Neural cell (in vitro differentiated cells): ENCODE measurements at regions not wholly inside any gene's neighbourhood (a gene's known extent, or its start where the extent isn't known, plus 50 kb on each side); places are given as distances from the start of the nearest gene placed in this dataset.

ENCODE experiments used
- H2AFZ ChIP-seq: fragments of 200-600, 300-800 bp; sonication (generic), shearing (Covaris generic); 2 replicates; pipeline ENCODE4 v1.6.0; 2014; ENCODE audit warnings: low read depth, mild to moderate bottlenecking, antibody characterized with exemption, low read length, moderate library complexity
- H3F3A ChIP-seq: fragments of 200-600 bp; shearing (Covaris generic); 2 replicates; pipeline ENCODE4 v1.6.1; 2016; ENCODE audit warnings: mild to moderate bottlenecking, moderate library complexity, mixed read lengths, antibody characterized with exemption, low read length; ENCODE audit not compliant: insufficient read depth, poor library complexity, severe bottlenecking
- H3K27ac ChIP-seq: fragments of 200-600, 300-800 bp; sonication (generic), shearing (Covaris generic); 2 replicates; pipeline ENCODE4 v1.5.1; 2014; ENCODE audit warnings: mild to moderate bottlenecking, low read length, moderate library complexity
- H3K27me3 ChIP-seq: fragments of 300-800, 200-600 bp; sonication (generic), shearing (Covaris generic); 2 replicates; pipeline ENCODE4 v1.6.0; 2014; ENCODE audit warnings: mild to moderate bottlenecking, low read depth, low read length, moderate library complexity; ENCODE audit not compliant: insufficient read depth
- H3K36me3 ChIP-seq: fragments of 300-800, 200-600 bp; sonication (generic), shearing (Covaris generic); 2 replicates; pipeline ENCODE4 v1.5.1; 2014; ENCODE audit warnings: mild to moderate bottlenecking, antibody characterized with exemption, low read length, moderate library complexity; ENCODE audit not compliant: insufficient read depth
- H3K4me2 ChIP-seq: fragments of 300-800, 200-600 bp; sonication (generic), shearing (Covaris generic); 2 replicates; pipeline ENCODE4 v1.6.0; 2014; ENCODE audit warnings: mild to moderate bottlenecking, low read length
- H3K4me3 ChIP-seq: fragments of 300-800, 200-600 bp; sonication (generic), shearing (Covaris generic); 2 replicates; pipeline ENCODE4 v1.5.1; 2014; ENCODE audit warnings: mild to moderate bottlenecking, low read length, moderate library complexity
- H3K79me2 ChIP-seq: fragments of 200-600 bp; shearing (Covaris generic); replicated peaks from 2 replicates; pipeline ENCODE4 v1.6.0; 2014; ENCODE audit warnings: mild to moderate bottlenecking, low read length, moderate library complexity; ENCODE audit not compliant: insufficient read depth
- H3K9ac ChIP-seq: fragments of 300-800, 200-600 bp; sonication (generic), shearing (Covaris generic); 2 replicates; pipeline ENCODE4 v1.6.1; 2016; ENCODE audit warnings: mild to moderate bottlenecking, low read length, mixed read lengths
- H3K9me2 ChIP-seq: fragments of 200-600 bp; shearing (Covaris generic); 2 replicates; pipeline ENCODE4 v1.6.1; 2016; ENCODE audit warnings: mild to moderate bottlenecking, low read length, mixed read lengths; ENCODE audit not compliant: insufficient read depth
- H3K9me3 ChIP-seq: fragments of 200-600, 300-800 bp; sonication (generic), shearing (Covaris generic); 2 replicates; pipeline ENCODE4 v1.6.1; 2016; ENCODE audit warnings: mild to moderate bottlenecking, mixed run types, low read length, moderate library complexity, mixed read lengths
- H4K20me1 ChIP-seq: fragments of 200-600 bp; shearing (Covaris generic); 2 replicates; pipeline ENCODE4 v1.6.1; 2016; ENCODE audit warnings: mild to moderate bottlenecking, mixed run types; ENCODE audit not compliant: insufficient read depth
- EP300 ChIP-seq: fragments of 450-650 bp; conservative IDR thresholded peaks from 2 replicates; pipeline ENCODE4 v1.6.1; 2014; ENCODE audit warnings: antibody characterized with exemption, mild to moderate bottlenecking, moderate library complexity; ENCODE audit not compliant: poor library complexity, severe bottlenecking
- EZH2 ChIP-seq: fragments of 200-600, 300-800 bp; shearing (Covaris generic), sonication (generic); IDR thresholded peaks from 2 replicates; pipeline ENCODE4 v1.6.1; 2014; ENCODE audit warnings: antibody characterized with exemption, low read length, borderline replicate concordance, mild to moderate bottlenecking; ENCODE audit not compliant: insufficient read depth, poor library complexity, severe bottlenecking
- MXI1 ChIP-seq: fragments of 450-650 bp; conservative IDR thresholded peaks from 2 replicates; pipeline ENCODE4 v1.6.1; 2014; ENCODE audit warnings: antibody characterized with exemption, mild to moderate bottlenecking; ENCODE audit not compliant: poor library complexity, severe bottlenecking
- POLR2AphosphoS5 ChIP-seq: IDR thresholded peaks from 2 replicates; pipeline ENCODE4 v1.6.1; 2012
- RAD21 ChIP-seq: fragments of 450-650 bp; conservative IDR thresholded peaks from 2 replicates; pipeline ENCODE4 v1.6.1; 2014; ENCODE audit warnings: antibody characterized with exemption, mild to moderate bottlenecking, moderate library complexity
- SMC3 ChIP-seq: fragments of 450-650 bp; conservative IDR thresholded peaks from 2 replicates; pipeline ENCODE4 v1.6.1; 2014; ENCODE audit warnings: antibody characterized with exemption, mild to moderate bottlenecking, moderate library complexity; ENCODE audit not compliant: poor library complexity
- TAF1 ChIP-seq: IDR thresholded peaks from 2 replicates; pipeline ENCODE4 v1.6.1; 2012; ENCODE audit warnings: low read depth
- TF ChIP-seq, protein P1 (sequence below): IDR thresholded peaks from 2 replicates; pipeline ENCODE4 v1.6.1; 2012; ENCODE audit warnings: borderline replicate concordance
- TF ChIP-seq, protein P2 (sequence below): fragments of 450-650 bp; IDR thresholded peaks from 2 replicates; pipeline ENCODE4 v1.5.1; 2014; ENCODE audit warnings: antibody characterized with exemption, mild to moderate bottlenecking, moderate library complexity; ENCODE audit not compliant: poor library complexity, severe bottlenecking

DNA sequence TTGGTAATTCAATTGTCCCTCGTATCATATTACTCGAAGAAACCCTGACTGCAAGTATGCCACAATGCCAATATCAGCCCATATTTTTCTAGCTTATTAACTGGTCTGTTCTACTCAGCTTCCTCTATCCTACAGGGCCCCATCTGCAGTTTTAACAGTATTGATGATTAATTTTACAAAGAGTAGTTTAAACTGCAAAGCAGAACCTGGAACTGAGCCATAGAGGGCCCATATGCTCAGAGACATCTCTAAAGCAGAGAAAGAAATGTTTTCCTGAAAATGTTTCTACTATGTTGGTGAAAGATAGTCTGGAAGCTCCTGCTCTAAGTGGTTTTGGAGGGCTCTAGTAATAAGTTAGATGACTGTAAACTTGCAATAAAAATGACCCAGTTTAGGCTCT, 259.4 kb upstream of the CENPE start:
- Histone ChIP-seq H3K4me2 (no peak overlapping the region), H3K9ac (no peak overlapping the region), H3K9me3 (no peaks in the 10 kb centered on the region), H3K27ac (no peak overlapping the region), H3K4me3 (no peak overlapping the region), H2AFZ (no peak overlapping the region), H3K36me3 (no peaks in the 10 kb centered on the region), H4K20me1 (no peaks in the 10 kb centered on the region), H3K27me3 (no peaks in the 10 kb centered on the region), H3K9me2 (no peaks in the 10 kb centered on the region), H3F3A (no peaks in the 10 kb centered on the region), H3K79me2 (no peaks in the 10 kb centered on the region)
- TF ChIP-seq TAF1 (no peak), POLR2AphosphoS5 (no peak), EP300 (no peak), EZH2 (no peak), SMC3 (no peak), MXI1 (no peak), RAD21 (no peak)
- TF ChIP-seq, protein P1, sequence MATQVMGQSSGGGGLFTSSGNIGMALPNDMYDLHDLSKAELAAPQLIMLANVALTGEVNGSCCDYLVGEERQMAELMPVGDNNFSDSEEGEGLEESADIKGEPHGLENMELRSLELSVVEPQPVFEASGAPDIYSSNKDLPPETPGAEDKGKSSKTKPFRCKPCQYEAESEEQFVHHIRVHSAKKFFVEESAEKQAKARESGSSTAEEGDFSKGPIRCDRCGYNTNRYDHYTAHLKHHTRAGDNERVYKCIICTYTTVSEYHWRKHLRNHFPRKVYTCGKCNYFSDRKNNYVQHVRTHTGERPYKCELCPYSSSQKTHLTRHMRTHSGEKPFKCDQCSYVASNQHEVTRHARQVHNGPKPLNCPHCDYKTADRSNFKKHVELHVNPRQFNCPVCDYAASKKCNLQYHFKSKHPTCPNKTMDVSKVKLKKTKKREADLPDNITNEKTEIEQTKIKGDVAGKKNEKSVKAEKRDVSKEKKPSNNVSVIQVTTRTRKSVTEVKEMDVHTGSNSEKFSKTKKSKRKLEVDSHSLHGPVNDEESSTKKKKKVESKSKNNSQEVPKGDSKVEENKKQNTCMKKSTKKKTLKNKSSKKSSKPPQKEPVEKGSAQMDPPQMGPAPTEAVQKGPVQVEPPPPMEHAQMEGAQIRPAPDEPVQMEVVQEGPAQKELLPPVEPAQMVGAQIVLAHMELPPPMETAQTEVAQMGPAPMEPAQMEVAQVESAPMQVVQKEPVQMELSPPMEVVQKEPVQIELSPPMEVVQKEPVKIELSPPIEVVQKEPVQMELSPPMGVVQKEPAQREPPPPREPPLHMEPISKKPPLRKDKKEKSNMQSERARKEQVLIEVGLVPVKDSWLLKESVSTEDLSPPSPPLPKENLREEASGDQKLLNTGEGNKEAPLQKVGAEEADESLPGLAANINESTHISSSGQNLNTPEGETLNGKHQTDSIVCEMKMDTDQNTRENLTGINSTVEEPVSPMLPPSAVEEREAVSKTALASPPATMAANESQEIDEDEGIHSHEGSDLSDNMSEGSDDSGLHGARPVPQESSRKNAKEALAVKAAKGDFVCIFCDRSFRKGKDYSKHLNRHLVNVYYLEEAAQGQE, result no peak
- TF ChIP-seq, protein P2, sequence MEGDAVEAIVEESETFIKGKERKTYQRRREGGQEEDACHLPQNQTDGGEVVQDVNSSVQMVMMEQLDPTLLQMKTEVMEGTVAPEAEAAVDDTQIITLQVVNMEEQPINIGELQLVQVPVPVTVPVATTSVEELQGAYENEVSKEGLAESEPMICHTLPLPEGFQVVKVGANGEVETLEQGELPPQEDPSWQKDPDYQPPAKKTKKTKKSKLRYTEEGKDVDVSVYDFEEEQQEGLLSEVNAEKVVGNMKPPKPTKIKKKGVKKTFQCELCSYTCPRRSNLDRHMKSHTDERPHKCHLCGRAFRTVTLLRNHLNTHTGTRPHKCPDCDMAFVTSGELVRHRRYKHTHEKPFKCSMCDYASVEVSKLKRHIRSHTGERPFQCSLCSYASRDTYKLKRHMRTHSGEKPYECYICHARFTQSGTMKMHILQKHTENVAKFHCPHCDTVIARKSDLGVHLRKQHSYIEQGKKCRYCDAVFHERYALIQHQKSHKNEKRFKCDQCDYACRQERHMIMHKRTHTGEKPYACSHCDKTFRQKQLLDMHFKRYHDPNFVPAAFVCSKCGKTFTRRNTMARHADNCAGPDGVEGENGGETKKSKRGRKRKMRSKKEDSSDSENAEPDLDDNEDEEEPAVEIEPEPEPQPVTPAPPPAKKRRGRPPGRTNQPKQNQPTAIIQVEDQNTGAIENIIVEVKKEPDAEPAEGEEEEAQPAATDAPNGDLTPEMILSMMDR, result no peak

DNA sequence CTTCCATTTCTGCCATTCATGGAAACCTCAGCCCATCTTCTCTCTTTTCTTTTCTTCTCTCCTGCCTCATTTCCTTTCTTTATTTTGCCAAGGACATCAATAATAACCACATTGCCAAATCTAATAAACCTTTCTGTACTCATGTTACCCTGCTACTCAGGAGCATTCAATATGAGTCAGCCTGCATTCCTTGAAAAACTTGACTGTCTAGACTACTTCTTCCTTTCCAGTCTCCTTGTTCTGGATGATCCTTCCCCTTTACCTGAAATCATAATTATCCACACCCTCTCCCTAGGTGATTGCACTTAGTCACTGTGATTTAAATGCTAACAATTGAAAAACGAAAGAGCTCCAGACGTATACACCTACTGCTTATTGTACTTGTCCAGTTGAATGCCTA, 253.2 kb upstream of the CENPE start:
- Histone ChIP-seq H3K9me2 (no peaks in the 10 kb centered on the region), H4K20me1 (no peaks in the 10 kb centered on the region), H3F3A (no peaks in the 10 kb centered on the region), H3K27me3 (no peaks in the 10 kb centered on the region), H3K27ac (no peak overlapping the region), H2AFZ (no peak overlapping the region), H3K4me2 (no peak overlapping the region), H3K4me3 (no peak overlapping the region), H3K36me3 (no peaks in the 10 kb centered on the region), H3K9me3 (no peaks in the 10 kb centered on the region), H3K9ac (no peak overlapping the region), H3K79me2 (no peaks in the 10 kb centered on the region)
- TF ChIP-seq EZH2 (no peak), TAF1 (no peak), RAD21 (no peak)

DNA sequence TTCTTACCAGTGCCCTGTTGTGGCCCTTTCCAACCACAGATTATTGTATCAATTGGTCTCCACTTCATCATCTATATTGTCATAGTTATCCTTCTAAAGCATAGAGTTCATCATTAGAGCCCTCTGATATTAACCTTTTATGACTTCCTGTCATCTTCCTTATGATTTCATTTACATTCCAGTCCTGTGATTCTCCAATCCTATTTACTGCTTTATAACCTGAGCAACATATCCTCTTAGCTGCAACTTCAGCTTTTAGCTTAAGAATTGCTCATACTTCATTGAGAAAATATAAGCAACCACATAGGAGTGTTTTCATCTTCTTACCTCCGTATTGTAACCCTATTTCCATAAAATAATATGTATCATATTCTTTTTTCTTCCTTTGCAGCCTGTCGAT, 252.6 kb upstream of the CENPE start:
- H3K9me3 ChIP-seq, result no peaks in the 10 kb centered on the region
- no peak overlapping the region for H3K4me2 ChIP-seq
- no peak overlapping the region for H3K4me3 ChIP-seq
- H2AFZ ChIP-seq, result no peak overlapping the region
- no peak overlapping the region for H3K9ac ChIP-seq
- no peaks in the 10 kb centered on the region for H3K9me2 ChIP-seq
- H3K79me2 ChIP-seq, result no peaks in the 10 kb centered on the region
- H3K27me3 ChIP-seq, result no peaks in the 10 kb centered on the region
- H3K27ac ChIP-seq, result no peak overlapping the region
- H4K20me1 ChIP-seq, result no peaks in the 10 kb centered on the region
- no peaks in the 10 kb centered on the region for H3K36me3 ChIP-seq
- H3F3A ChIP-seq, result no peaks in the 10 kb centered on the region
- TF ChIP-seq EZH2, result no peak
